HG02938 (cell line): ENCODE measurements at regions not wholly inside any gene's neighbourhood (a gene's known extent, or its start where the extent isn't known, plus 50 kb on each side); places are given as distances from the start of the nearest gene placed in this dataset.

Source experiments
- ATAC-seq: cut with Tn5 transposase; IDR thresholded peaks from one replicate; pipeline ENCODE4 v1.9.1; 2021; ENCODE audit warnings: mild to moderate bottlenecking, moderate library complexity; ENCODE audit not compliant: unreplicated experiment

DNA sequence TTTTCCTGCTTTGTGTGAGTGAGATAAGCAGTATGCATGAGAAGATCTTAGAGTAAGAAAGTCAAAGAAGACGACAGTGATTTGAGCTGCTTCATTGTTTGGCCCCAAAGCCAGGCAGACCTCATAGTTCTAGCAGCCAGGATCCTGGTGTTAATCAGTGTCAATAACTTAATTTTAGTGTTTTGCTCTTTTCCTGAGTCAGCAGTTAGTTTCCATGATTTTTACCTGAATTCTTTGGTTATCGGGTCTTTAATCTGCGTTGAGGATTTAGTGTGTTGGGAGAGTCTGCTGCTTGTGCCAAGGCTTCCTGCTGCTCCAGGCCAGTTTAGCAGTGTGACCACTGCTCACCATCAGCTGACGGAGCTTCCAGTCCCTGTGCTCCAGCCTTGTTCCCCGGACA lies 241.6 kb upstream of the SOX5 start:
- no peak for ATAC-seq

DNA sequence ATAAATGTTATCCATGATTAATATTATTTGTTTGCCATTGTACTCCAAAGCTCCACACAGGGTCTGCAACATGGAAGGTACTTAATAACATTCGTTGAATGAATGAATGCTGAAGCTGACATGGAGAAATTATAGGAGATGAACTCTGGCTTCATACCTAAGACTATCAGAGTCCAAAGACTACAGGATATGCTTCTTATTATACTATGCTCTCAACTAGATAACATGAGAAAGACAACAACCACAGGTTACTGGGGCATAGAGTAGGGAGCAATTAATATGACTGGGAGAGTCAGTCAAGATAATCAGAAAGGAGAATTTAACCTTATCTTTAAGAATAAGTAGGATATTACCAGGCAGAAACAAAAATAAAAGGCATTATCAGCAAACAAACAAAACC lies 236.3 kb upstream of the SOX5 start:
- ATAC-seq: no peak

DNA sequence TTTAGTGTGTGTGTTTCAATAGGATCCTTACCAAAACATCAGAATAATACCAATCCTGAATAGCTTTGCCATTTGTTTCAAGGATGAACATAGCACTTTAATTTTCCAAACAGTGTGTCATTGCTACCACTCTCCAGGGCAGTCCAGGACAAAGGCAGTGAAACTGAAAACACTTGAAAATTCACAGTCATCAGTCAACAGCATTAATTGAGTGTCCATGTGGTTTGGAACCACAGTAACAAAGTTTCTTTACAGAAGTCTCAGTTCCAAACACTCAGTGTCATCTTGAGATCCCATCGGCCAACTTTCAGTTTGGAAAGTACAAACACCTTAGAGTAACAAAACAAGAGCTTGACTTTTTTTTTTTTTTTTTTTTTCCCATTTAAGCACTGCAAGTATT lies 228.4 kb upstream of the SOX5 start:
- ATAC-seq: peak; percentile 98

DNA sequence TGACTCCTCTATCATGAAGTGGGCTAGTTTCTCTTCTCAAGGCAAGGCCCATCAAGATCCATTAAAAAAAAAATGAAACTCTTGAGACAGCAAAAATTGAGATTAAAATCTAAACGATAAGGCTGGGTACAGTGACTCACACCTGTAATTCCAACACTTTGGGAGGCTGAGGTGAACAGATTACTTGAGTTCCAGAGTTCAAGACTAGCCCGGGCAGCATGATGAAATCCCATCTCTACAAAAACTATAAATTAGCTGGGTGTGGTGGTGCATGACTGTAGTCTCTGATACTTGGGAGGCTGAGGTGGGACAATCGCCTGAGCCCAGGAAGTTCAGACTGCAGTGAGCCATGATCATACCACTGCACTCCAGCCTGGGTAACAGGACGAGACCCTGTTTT lies 226.5 kb upstream of the SOX5 start:
- ATAC-seq: no peak

DNA sequence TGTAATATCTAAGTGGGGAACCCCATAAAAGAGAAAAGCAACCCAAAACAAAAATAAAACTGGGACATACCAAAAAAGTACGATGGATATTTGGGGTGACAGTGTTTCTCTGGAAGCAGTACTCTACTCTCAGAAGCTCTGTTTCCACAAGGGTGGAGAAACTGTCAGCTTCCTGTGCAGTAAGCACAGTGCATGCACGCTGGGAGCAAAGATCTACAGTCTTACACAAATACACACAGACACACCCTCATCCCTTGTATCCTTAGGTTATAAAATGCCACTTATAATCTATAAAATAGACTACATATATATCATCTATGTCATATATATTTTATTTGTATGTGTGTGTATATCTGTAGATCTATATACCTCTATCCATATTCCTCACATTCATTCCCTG lies 225.8 kb upstream of the SOX5 start:
- ATAC-seq: no peak

DNA sequence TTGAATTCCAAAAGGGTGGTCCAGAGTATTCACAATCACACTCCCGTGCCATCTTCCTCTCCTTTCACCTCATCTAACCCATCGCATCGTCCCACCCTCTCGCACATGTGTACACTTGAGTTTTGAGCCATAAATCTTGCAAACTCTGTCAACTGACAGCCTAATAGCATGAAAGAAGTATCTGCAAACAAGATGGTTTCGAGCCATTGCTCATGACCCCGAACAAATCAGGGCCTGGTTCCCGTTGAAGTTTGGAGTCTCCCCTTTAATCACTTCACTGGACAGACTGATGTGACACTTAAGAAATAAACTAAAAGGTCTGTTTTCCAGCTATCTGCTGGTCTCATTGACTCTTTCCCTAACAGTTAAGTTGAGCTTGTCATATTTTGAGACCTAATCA lies 223.6 kb upstream of the SOX5 start:
- ATAC-seq: no peak

DNA sequence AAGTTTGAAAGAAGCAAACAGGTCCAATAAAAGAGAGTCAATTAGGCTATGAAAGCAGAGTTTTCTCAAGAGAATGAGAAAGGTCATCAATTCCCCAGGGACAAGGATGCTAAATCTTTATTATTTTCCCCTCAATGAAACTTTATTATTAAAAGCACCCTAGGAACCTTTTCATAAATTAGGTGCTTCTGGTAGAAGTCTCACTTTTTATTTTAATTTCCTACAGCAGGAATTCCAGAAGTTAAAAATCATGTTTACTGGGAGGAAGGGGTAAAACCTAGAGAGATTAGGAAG lies 223.2 kb upstream of the SOX5 start:
- no peak for ATAC-seq

DNA sequence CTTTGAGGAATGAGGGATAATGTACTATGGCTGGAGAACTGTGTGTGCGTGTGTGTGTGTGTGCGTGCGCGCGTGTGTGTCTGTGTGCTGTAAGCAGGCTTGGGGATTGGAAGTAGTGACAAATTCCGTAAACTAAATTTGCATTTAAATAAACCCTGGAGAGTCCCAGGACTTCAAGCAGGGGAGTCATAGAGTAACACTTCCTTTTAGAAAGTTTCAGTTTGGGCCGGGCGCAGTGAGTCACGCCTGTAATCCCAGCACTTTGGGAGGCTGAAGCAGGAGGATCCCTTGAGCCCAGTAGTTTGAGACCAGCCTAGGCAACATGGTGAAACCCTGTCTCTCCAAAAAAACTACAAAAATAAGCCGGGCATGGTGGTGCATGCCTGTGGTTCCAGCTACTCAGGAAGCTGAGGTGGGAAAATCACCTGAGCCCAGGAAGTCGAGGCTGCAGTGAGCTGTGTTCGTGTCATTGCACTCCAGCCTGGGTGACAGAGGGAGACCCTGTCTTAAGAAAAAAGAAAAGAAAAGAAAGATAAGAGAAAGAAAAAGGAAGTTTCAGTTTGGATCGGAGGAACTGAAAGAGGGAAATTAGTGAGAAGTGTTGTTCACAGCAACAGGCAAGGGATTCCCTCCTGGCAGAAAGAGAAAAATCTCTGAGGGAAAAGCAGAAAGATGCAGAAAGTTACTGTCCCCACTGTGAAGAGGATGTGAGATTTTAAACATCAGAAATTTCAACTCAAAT lies 222.7 kb upstream of the SOX5 start:
- ATAC-seq: peak; percentile 81

DNA sequence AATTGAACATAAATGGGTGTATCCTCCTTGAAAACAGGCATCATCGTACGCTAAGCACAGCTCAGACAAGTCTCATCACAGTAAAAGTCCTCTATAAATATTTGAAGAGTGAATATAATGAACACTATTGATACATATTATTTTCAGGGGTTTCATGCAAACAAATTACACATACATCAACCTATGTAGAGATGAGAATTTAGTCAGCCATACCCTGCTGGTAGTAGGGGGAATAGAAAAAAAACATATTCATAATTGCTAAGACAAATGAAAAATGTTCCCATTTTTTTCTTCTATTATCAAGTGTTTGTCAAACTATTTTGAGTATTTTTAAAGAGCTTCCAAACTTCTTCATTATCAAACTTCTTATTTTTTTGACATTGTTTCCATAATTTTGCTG lies 205.6 kb upstream of the SOX5 start:
- ATAC-seq: no peak

DNA sequence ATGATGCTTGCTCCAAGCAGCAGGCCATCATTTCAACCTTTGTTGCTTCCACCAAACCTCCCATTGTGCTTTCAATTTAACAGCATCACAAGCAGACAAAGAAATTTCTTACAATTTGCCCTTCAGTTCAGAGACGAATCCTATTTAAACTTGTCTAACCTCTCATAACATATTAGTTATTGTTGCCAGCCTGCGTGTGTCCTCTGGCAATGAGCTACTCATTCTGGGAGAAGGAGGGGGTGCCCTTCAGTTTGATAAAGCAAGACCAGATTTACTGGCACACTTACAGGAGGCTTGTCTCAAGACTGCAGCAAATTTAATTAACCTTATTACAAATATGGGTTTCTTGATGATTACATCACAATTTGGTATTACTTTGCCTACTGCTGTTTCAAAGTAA lies 203.6 kb upstream of the SOX5 start:
- ATAC-seq: no peak

DNA sequence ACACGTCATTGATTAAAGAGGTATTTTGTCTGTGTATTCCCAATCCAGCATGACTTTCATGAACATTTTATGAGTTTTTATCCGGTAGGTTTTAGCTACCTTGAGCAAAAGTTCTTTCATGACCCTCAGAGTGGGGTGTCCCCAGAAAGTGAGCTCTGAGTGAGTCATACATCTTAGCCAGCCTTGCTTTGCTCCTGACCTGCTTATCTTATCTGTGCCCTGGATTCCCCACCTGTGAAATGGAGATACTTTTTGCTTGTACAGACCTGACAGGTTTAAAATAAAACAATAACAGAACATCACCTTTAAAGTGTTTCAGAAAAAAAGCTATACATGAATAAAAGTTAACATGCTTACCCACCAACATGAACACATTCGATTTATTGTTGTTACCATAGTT lies 202.8 kb upstream of the SOX5 start:
- ATAC-seq: no peak

DNA sequence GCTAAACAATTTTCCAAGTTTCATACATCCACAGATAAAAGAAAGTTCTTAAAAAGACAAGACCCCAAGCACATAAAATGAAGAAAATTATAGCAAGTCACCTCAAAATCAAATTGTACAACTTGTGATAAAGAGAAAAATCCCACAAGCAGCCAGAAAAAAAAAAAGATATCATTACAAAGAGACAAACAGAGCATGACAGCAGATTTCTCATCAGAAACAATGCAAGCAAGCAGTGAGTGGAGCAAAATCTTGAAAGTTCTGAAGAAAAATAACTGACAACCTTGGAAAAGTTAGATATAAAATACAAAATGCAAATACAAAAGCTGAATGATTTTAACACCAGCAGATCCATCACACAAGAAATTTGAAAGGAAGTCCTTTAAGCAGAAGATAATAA lies 194.5 kb upstream of the SOX5 start:
- no peak for ATAC-seq

DNA sequence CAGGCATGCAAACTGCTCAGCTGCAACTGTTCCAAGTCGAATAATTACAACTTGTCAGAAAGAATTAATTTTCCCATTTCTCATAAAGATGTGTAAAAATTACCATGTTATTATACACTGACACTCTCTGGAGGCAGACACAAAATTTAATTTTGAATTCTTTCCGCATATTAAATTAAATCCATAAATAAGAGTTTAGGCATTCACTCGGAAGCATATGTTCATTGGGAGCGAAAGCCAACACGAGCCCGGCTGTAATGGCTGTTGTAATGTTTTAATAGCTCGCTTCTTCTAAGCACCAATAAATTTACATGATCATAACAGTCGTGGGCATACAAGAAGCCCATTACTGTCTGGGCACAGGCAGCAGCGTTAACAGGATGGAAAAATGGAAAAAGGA lies 189.6 kb upstream of the SOX5 start:
- ATAC-seq: no peak

DNA sequence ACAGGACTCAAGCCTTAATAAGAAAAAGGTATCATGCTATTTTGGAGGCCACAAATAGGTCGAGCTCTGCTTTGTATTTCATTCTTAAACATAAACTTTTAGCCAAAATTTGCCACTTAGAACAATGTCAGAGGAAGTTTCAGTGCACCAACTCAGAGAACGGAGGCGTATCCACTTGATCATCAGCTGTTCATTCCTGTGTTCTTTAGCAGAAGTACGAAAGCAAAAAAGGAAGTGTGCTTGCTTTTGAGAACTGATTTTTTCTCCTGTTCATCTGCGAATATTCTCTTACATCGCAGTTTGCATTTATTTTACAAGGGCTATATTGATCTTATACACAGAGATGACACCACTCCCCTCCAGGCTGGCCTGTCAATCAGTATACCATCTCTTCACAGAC lies 188.6 kb upstream of the SOX5 start:
- no peak for ATAC-seq

DNA sequence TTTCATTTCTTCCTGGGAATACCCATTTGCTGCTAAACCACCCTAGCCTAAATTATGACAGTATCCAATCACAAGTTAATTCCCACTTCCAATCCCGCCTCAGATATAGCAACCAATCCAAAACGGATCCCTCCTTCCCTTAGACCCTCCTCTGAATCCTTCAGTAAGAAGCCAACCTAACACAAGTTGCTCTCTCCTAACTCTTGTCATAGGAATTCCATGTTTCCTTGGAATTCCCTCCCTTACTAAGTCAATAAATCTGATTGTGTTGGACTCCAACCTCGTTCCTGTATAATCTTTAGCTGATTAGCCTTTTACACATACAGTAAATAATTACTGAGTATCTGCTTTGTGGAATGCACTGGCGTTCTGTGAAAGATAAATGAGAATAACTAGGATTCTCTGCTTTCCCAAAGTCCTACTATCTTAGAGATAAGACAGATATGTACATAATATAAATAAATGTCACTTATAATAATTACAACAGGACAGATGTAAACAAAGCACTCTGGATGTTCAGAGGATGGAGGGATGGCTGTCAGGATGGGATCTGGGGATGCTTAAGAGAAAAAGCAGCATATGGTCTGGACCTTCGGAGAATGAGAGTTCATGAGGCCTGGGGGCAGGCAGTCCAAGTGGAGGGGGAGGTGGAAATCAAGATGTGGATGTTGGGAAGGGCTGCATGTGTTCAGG lies 185.8 kb upstream of the SOX5 start:
- no peak for ATAC-seq

DNA sequence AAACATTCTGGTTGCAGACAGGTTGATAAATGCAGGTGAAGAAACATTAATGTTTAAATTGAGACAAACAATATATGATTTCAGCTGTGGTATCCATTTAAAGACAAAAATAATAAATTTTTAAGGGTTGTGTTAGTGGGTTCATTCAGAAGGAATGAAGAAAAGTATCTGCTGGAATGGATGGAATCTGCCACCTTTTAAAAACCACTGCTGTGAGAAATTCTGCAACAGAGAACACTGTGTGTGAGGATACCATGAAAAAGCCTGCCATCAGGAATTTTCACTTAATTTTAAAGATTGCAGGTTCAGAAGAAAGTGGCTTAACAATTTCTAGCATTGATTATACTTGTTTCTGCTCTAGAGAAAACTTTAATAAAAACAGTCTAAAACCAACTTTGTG lies 184.6 kb upstream of the SOX5 start:
- ATAC-seq: no peak

DNA sequence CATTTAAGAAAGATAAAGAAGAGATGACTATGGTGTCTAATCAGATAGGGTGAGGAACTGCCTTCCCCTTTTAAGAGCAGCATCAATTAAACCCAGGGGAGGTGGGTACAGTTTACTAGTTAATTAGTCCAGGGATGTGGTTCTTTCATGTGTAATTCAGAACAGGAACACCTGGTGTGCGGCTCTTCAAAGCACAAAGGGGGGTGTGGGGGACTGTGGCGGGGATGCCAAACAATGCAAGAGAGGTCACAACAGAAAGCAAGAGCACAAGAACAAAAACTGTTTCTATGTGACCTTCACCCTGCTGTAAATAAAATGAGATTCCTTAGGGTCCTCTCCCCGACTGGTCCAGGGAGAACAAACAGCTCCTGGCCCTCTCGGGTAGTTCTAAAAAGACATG lies 183.9 kb upstream of the SOX5 start:
- ATAC-seq: no peak

DNA sequence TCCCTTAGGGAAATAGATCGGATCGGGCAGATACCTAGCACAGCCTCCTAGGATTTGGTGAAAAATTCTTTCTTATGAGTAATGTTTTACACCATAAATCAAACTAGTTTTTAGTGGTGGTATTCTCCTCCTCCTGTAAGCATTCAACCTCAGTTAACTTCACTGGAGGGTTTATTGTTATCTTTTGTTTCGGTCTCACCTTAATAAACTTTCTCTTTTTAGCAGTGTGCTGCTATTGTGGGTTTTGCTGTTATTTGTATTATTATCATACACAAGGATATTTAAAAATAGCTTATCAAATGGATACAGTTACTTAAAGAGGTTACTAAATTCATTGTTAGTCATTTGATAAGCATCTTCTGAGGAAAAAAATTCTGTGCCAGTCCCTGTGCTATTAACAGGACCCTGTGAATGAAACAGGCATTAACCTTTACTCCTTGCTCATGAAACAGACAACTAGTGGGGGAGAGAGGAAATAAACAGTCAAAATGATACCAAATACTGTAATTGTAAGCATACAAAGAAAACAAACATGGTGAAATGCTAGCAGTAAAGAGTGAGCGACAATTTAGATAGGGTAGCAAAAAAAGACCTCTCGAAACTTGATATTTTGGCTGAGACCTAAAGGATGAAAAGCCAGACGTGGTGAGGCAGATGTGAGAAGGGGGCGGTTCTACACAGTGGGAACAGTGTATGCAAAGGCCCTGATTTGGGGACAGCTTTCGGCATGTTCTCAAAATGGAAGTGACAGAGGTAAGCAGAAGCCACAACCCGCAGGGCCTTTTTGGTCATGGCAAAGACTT lies 178.7 kb upstream of the SOX5 start:
- ATAC-seq: peak; percentile 94

DNA sequence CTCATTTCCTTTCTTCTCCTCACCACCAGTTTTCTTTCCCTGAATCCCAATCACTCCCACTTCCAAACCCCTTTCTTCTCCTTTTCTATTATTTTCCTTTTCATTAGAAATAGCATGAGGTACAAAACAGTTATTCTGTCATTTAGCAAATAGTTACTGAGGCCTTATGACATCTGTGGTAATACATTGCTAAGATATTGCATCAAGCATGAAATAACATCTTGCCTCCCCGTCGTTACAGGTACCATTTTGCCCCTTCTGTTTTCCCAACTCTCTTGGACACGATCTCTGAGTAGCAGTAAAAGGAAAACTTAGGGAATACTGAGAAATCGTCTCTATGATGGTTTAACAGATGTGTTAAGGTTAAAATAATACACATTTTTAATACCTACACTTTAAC lies 175.8 kb upstream of the SOX5 start:
- no peak for ATAC-seq

DNA sequence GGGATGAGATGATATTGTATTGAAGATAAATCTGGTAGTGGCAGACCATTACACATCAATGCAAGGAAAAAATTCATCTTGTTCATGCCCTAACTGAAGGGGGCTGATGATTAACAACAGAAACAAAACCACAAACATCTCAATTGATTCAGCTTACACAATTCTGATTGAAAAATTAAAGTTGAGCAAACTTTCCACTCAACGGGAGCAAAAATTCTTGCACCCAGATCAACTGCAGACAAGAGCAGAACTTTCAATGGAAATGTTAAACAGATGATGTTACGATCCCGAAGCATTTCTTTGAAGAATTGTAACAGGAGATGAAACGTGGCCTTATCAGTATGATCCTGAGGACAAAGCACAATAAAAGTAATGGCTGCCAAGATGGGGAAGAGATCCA lies 172.4 kb upstream of the SOX5 start:
- no peak for ATAC-seq

DNA sequence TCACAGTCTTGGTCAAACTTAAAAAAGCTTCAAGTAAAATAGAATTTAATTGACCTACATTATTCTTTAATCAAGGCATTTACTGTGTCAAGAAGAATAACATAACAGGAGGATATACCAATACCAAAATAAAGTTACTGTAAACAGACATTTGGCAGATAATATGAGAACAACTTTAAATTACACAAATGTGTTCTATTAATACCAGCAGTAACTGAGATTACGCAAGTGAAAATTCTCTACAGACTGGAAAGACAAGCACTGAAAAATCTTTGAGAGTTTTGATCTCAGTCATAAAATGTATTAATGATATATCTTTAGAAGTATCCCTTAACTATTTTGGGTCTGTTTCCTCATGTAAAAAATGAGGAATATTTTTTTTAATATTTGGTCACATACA lies 169.2 kb upstream of the SOX5 start:
- ATAC-seq: no peak

DNA sequence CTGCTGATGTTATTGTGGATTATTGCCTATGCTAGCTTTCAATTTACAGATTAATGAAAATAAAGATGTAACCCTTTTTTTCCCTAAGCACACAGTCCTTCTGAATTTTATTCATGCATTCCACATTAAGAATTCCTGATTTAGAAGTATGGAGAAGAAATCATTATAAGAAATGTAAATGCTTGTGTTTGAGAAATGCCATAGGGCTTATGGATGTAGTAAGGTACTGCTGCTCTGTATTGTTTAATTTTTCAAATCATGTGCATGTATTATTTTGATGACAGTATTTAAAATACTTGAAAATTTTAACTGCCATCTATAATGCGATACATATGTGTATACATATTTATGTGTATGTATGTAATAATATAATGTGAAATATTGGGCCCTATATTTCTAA lies 167.1 kb upstream of the SOX5 start:
- ATAC-seq: no peak
